ENCODE measurements at regions not wholly inside any gene's neighbourhood (a gene's known extent, or its start where the extent isn't known, plus 50 kb on each side); places are given as distances from the start of the nearest gene placed in this dataset.

GRCh38 chr6:91705646-91706045, 1118.8 kb upstream of the MAP3K7 start:
- H3T11ph ChIP-seq (ENCODE audit: low read length): no peak overlapping the region
- H3K4me2 ChIP-seq (ENCODE audit: insufficient read depth, insufficient read length, low read length): no peak overlapping the region
- Mint-ChIP-seq H3K36me3 (ENCODE audit: insufficient read depth in 1 of 3, low read depth in 3 of 3) (no peaks in the 10 kb centered on the region), H3K9me3 (no peaks in the 10 kb centered on the region), H3K27ac (no peak overlapping the region), H3K27me3 (ENCODE audit: low read depth) (no peaks in the 10 kb centered on the region), H3K4me3 (no peak overlapping the region), H3K4me1 (no peaks in the 10 kb centered on the region)
- H2BK20ac ChIP-seq (ENCODE audit: low read depth, low read length, poor library complexity, severe bottlenecking): no peak overlapping the region
- no peaks in the 10 kb centered on the region for H3K4me1 ChIP-seq (ENCODE audit: insufficient read depth, low read length)
- no peak overlapping the region for H4K5ac ChIP-seq (ENCODE audit: insufficient read length, low read depth, low read length)
- no peak overlapping the region for H2BK120ac ChIP-seq (ENCODE audit: low read depth, low read length, poor library complexity, severe bottlenecking)
- no peaks in the 10 kb centered on the region for H3K9me3 ChIP-seq (ENCODE audit: control insufficient read depth, low read depth, low read length)
- no peaks in the 10 kb centered on the region for H3K23me2 ChIP-seq (ENCODE audit: insufficient read length, low read depth, low read length, poor library complexity, severe bottlenecking)
- no peak overlapping the region for H3K56ac ChIP-seq (ENCODE audit: insufficient read length, low read depth, low read length)
- H3K79me1 ChIP-seq (ENCODE audit: insufficient read depth, low read depth, low read length, poor library complexity, severe bottlenecking): no peaks in the 10 kb centered on the region
- no peak overlapping the region for H3K27ac ChIP-seq (ENCODE audit: insufficient read length, low read depth, low read length)
- H3K9ac ChIP-seq (ENCODE audit: extremely low read depth, insufficient read length, low read length): no peak overlapping the region
- no peak overlapping the region for H2BK12ac ChIP-seq (ENCODE audit: insufficient read length, low read depth, low read length)
- H3K27me3 ChIP-seq (ENCODE audit: insufficient read depth, low read length): no peaks in the 10 kb centered on the region
- no peak overlapping the region for H4K91ac ChIP-seq (ENCODE audit: insufficient read length, low read depth, low read length)
- no peaks in the 10 kb centered on the region for H3K79me2 ChIP-seq (ENCODE audit: insufficient read depth, low read length)
- no peak overlapping the region for H3K23ac ChIP-seq (ENCODE audit: insufficient read length, low read depth, low read length)
- no peak overlapping the region for H2AK5ac ChIP-seq (ENCODE audit: insufficient read length, low read length)
- no peak for DNase-seq
- no peak overlapping the region for H3K14ac ChIP-seq (ENCODE audit: insufficient read depth, low read length)
- H4K8ac ChIP-seq (replicated peaks; ENCODE audit: insufficient read length, low read depth, low read length): no peak overlapping the region
- no CpG with 5 or more reads among the region's 3 CpGs for WGBS (ENCODE audit: extremely low coverage, insufficient read length, low lambda C conversion rate)
- H2BK5ac ChIP-seq (ENCODE audit: insufficient read length, low read length): no peak overlapping the region
- H4K20me1 ChIP-seq (ENCODE audit: control insufficient read depth, insufficient read depth, insufficient read length): no peaks in the 10 kb centered on the region
- TF ChIP-seq CTCF (conservative IDR thresholded peaks at IDR 0.05): no peak
- no peak overlapping the region for H3K18ac ChIP-seq (ENCODE audit: insufficient read length, low read depth, low read length)
- H2BK15ac ChIP-seq (ENCODE audit: low read depth, low read length): no peak overlapping the region
- no peak overlapping the region for H3K4ac ChIP-seq (ENCODE audit: low read depth, low read length)
- H2AFZ ChIP-seq (ENCODE audit: low read length): no peak overlapping the region

Measured in H9 (cell line).